ENCODE measurements at regions not wholly inside any gene's neighbourhood (a gene's known extent, or its start where the extent isn't known, plus 50 kb on each side); places are given as distances from the start of the nearest gene placed in this dataset.

DNA sequence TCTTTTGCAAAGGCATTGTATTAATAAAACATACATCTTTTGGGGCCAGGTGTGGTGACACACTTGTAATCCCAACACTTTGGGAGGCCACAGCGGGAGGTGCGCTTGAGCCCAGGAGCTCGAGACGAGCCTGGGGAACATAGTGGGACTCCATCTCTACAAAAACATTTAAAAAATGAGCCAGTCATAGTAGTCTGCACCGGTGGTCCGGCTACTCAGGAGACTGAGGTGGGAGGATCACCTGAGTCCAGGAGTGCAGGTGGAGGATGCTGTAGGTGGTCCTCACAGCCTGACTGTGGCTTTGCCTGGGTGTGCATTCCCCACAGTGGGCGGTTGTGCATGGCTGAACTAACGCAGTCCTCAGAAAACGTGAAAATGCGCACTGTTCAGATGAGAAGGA lies 162.5 kb downstream of the DLL1 start:
- no peak overlapping the region for H2BK120ac ChIP-seq (replicated peaks; ENCODE audit: low read depth, low read length)
- no peak overlapping the region for H3K56ac ChIP-seq (replicated peaks; ENCODE audit: insufficient read length, low read depth, low read length)
- no peak overlapping the region for H4K5ac ChIP-seq (ENCODE audit: insufficient read length, low read depth, low read length)
- H3K4me3 ChIP-seq (ENCODE audit: extremely low read depth in 1 of 4, insufficient read depth in 2 of 4, low read depth in 3 of 4, low read length in 4 of 4), result no peak overlapping the region
- DNase-seq (ENCODE audit: low read depth in 1 of 2, low spot score in 2 of 2) (peak in 1 of 2 experiments; percentile 19), FAIRE-seq (no peak)
- no peak overlapping the region for H3K27ac ChIP-seq (ENCODE audit: low read depth, low read length)
- ChIA-PET CTCF (ENCODE audit: partially characterized antibody) (interaction anchor here (0.7 kb wide), 1 partner anchor 61 kb away, joined by 3 read pairs; no protein-coding TSS in a partner anchor), POLR2A (ENCODE audit: partially characterized antibody) (no interaction called here)
- no peaks in the 10 kb centered on the region for H3K23me2 ChIP-seq (ENCODE audit: low read depth, low read length)
- H3K79me2 ChIP-seq (ENCODE audit: control insufficient read depth in 1 of 2, insufficient read depth in 2 of 2, low read length in 2 of 2), result no peaks in the 10 kb centered on the region
- H3K9me3 ChIP-seq (ENCODE audit: insufficient read depth in 2 of 2, low read depth in 1 of 2, low read length in 1 of 2), result no peaks in the 10 kb centered on the region
- H3K36me3 ChIP-seq (ENCODE audit: control insufficient read depth in 2 of 4, insufficient read depth in 4 of 4, low read length in 3 of 4), result no peaks in the 10 kb centered on the region
- no peak overlapping the region for H3K4ac ChIP-seq (replicated peaks; ENCODE audit: insufficient read length, low read depth, low read length)
- no peak overlapping the region for H3K9ac ChIP-seq (replicated peaks in 1 of 4; ENCODE audit: extremely low read depth in 1 of 4, low read depth in 3 of 4, low read length in 3 of 4)
- no peak overlapping the region for H2AFZ ChIP-seq (ENCODE audit: low read length)
- no peak overlapping the region for H2BK5ac ChIP-seq (ENCODE audit: low read depth, low read length)
- H4K91ac ChIP-seq (replicated peaks; ENCODE audit: insufficient read length, low read length), result peak overlapping the region; percentile 40
- WGBS, 2 experiments (ENCODE audit: extremely low coverage in 1 of 2, insufficient coverage in 1 of 2, insufficient read length in 1 of 2, insufficient replicate concordance in 2 of 2, low coverage in 1 of 2, low lambda C conversion rate in 2 of 2, missing lambda C conversion rate in 1 of 2), result 92% methylated on average over 10 of the region's 10 CpGs; no CpG with 5 or more reads in 1 of the 2 experiments
- no peaks in the 10 kb centered on the region for H3K4me1 ChIP-seq (replicated peaks in 1 of 4; ENCODE audit: control insufficient read depth in 3 of 4, insufficient read depth in 4 of 4, low read length in 3 of 4)
- no peak overlapping the region for H3K14ac ChIP-seq (ENCODE audit: insufficient read length)
- no peak for TF ChIP-seq CEBPB (IDR thresholded peaks at IDR 0.05; ENCODE audit: low read depth, low read length)
- no peak for TF ChIP-seq TAF7 (optimal IDR thresholded peaks at IDR 0.05; ENCODE audit: borderline replicate concordance, low read depth, low read length)
- TF ChIP-seq NRF1 (IDR thresholded peaks at IDR 0.05; ENCODE audit: low read depth, low read length), result no peak
- H3K4me2 ChIP-seq (ENCODE audit: insufficient read depth in 1 of 2, low read depth in 2 of 2, low read length in 2 of 2), result no peak overlapping the region
- no peak overlapping the region for H2BK12ac ChIP-seq (ENCODE audit: low read depth, low read length)
- H4K20me1 ChIP-seq (replicated peaks in 1 of 2; ENCODE audit: control insufficient read depth in 1 of 2, insufficient read depth in 2 of 2, low read length in 2 of 2), result no peaks in the 10 kb centered on the region
- no peak overlapping the region for H2AK5ac ChIP-seq (ENCODE audit: low read depth, low read length)
- H3K18ac ChIP-seq (ENCODE audit: extremely low read depth, low read length), result no peak overlapping the region
- H2BK20ac ChIP-seq (ENCODE audit: low read length), result no peak overlapping the region
- no peaks in the 10 kb centered on the region for H3K27me3 ChIP-seq (replicated peaks in 1 of 4; ENCODE audit: control insufficient read depth in 3 of 4, extremely low read depth in 1 of 4, insufficient read depth in 3 of 4, low read length in 3 of 4)
- no peak overlapping the region for H2BK15ac ChIP-seq (ENCODE audit: low read length)
- H4K8ac ChIP-seq (ENCODE audit: extremely low read depth, insufficient read depth, low read length), result no peak overlapping the region
- H3K23ac ChIP-seq (ENCODE audit: insufficient read length), result no peak overlapping the region
- no peaks in the 10 kb centered on the region for H3K79me1 ChIP-seq (ENCODE audit: low read depth, low read length)

All from H1 (cell line).